Gastrocnemius medialis (tissue), 4 donors: ENCODE measurements at regions not wholly inside any gene's neighbourhood (a gene's known extent, or its start where the extent isn't known, plus 50 kb on each side); places are given as distances from the start of the nearest gene placed in this dataset.

Source experiments
- ATAC-seq, 2 donors: fragments of 150-250 bp; one replicate each; pipeline ENCODE4 v1.9.1; 2016
- DNase-seq, 2 donors: peaks; one replicate each; pipeline ENCODE4 v3.0.0-alpha.2; 2019
- H3K27ac ChIP-seq, 4 donors: fragments of 200-600 bp; sonication (generic); 1 replicate in 1 of 4; 2 replicates in 3 of 4; pipeline ENCODE4 v1.5.1; 2016 to 2018; ENCODE audit warnings: mild to moderate bottlenecking in 2 of 4, moderate library complexity in 1 of 4
- H3K27me3 ChIP-seq, 3 donors: fragments of 200-600 bp; sonication (generic) in 2 of 3; 1 replicate in 1 of 3; 2 replicates in 2 of 3; pipeline versions ENCODE4 v1.5.1 to v1.6.0; 2016 to 2019; ENCODE audit warnings: mild to moderate bottlenecking in 1 of 3, moderate library complexity in 1 of 3
- H3K36me3 ChIP-seq, 2 donors: fragments of 200-600 bp; sonication (generic) in 1 of 2; one replicate each; pipeline ENCODE4 v1.5.1; 2017 to 2018
- H3K4me1 ChIP-seq, 2 donors: fragments of 200-600 bp; sonication (generic) in 1 of 2; one replicate each; pipeline ENCODE4 v1.5.1; 2016 to 2017; ENCODE audit warnings: mild to moderate bottlenecking in 2 of 2
- H3K4me3 ChIP-seq, 4 donors: fragments of 200-600 bp; sonication (generic) in 3 of 4; 1 replicate in 1 of 4; 2 replicates in 3 of 4; pipeline ENCODE4 v1.5.1; 2016 to 2019; ENCODE audit warnings: mild to moderate bottlenecking in 2 of 4
- H3K9me3 ChIP-seq, 3 donors: fragments of 200-600 bp; sonication (generic) in 2 of 3; 1 replicate in 1 of 3; 2 replicates in 2 of 3; pipeline ENCODE4 v1.5.1; 2016 to 2019
- CTCF ChIP-seq, 5 experiments: fragments of 450-650 bp in 3 of 5; fragments of 200-600 bp in 2 of 5; sonication (generic) in 2 of 5; IDR thresholded peaks in 4 of 5; conservative IDR thresholded peaks in 1 of 5; 1 replicate in 4 of 5; 2 replicates in 1 of 5; pipeline ENCODE4 v1.5.1; 2016 to 2019; ENCODE audit warnings: antibody characterized with exemption in 5 of 5, mild to moderate bottlenecking in 3 of 5, moderate library complexity in 3 of 5
- POLR2A ChIP-seq, 2 donors: fragments of 450-650 bp; IDR thresholded peaks; one replicate each; pipeline ENCODE4 v1.6.1; 2017; ENCODE audit warnings: antibody characterized with exemption in 2 of 2, mild to moderate bottlenecking in 2 of 2, moderate library complexity in 2 of 2
- in situ Hi-C, 4 donors: fragments of 200-750 bp; cut with MboI; loops; one replicate each; pipeline versions ENCODE4 v1.15.0 to v1.8.0; 2017; ENCODE audit warnings: low sequenced_read_pairs in 4 of 4
- intact Hi-C: fragments of 100-400 bp; cut with DNase I; formaldehyde crosslinking; loops from one replicate; pipeline ENCODE4 v1.15.1; 2023; ENCODE audit warnings: low total_unique reads

GRCh38 chr6:26285143-26286134 lies 79.6 kb upstream of the BTN3A2 start:
- Histone ChIP-seq H3K4me3 (peak overlapping the region; percentile 50 to 84 (median 73)), H3K36me3 (peaks cover 0 to 6% of the 10 kb centered on the region in 2 donors), H3K27me3 (no peaks in the 10 kb centered on the region), H3K4me1 (peaks cover 17 to 28% of the 10 kb centered on the region in 2 donors), H3K9me3 (no peaks in the 10 kb centered on the region), H3K27ac (peak overlapping the region; percentile 91 to 92 (median 92))
- intact Hi-C loops (loop anchor here (1.0 to 10.0 kb wide), 9 partner anchors 27 to 1193 kb away; a partner anchor contains a TSS), in situ Hi-C loops (loop anchor here in 1 of 4 donors (25.0 kb wide), 2 partner anchors 248 to 852 kb away; a partner anchor contains a TSS)
- ATAC-seq, result peak; percentile 91 to 92
- TF ChIP-seq POLR2A (IDR thresholded peaks at IDR 0.05) (peak; percentile 66 to 72), CTCF (IDR thresholded peaks at IDR 0.05 in 4 of 5, conservative IDR thresholded peaks at IDR 0.05 in 1 of 5) (no peak)
- DNase-seq, result peak; percentile 96

GRCh38 chr6:26286168-26286877 lies 78.7 kb upstream of the BTN3A2 start:
- no peaks in the 10 kb centered on the region for H3K27me3 ChIP-seq
- H3K27ac ChIP-seq, result peak overlapping the region; percentile 91 to 92 (median 92)
- no peaks in the 10 kb centered on the region for H3K9me3 ChIP-seq
- intact Hi-C loops, result loop anchor here (1.0 to 10.0 kb wide), 4 partner anchors 26 to 262 kb away; a partner anchor contains a TSS
- H3K36me3 ChIP-seq, result no peaks in the 10 kb centered on the region
- DNase-seq (peak; percentile 42 to 62), ATAC-seq (peak; percentile 59 to 63)
- TF ChIP-seq CTCF (IDR thresholded peaks at IDR 0.05 in 4 of 5, conservative IDR thresholded peaks at IDR 0.05 in 1 of 5), result no peak
- no peak for TF ChIP-seq POLR2A (IDR thresholded peaks at IDR 0.05)
- peaks cover 17 to 28% of the 10 kb centered on the region in 2 donors for H3K4me1 ChIP-seq
- in situ Hi-C loops, result loop anchor here in 1 of 4 donors (25.0 kb wide), 2 partner anchors 249 to 851 kb away; a partner anchor contains a TSS
- peak overlapping the region; percentile 50 to 84 (median 73) for H3K4me3 ChIP-seq

GRCh38 chr6:26288155-26288554 lies 76.8 kb upstream of the BTN3A2 start:
- no peaks in the 10 kb centered on the region for H3K36me3 ChIP-seq
- ATAC-seq, result no peak
- TF ChIP-seq CTCF (IDR thresholded peaks at IDR 0.05 in 4 of 5, conservative IDR thresholded peaks at IDR 0.05 in 1 of 5) (no peak), POLR2A (IDR thresholded peaks at IDR 0.05) (no peak)
- H3K9me3 ChIP-seq, result no peaks in the 10 kb centered on the region
- H3K4me3 ChIP-seq, result no peak overlapping the region
- intact Hi-C loops, result loop anchor here (5.0 to 10.0 kb wide), 2 partner anchors 234 to 263 kb away; a partner anchor contains a TSS
- H3K4me1 ChIP-seq, result peaks cover 9 to 16% of the 10 kb centered on the region in 2 donors
- DNase-seq, result no peak
- in situ Hi-C loops, result loop anchor here in 1 of 4 donors (25.0 kb wide), 2 partner anchors 251 to 849 kb away; a partner anchor contains a TSS
- H3K27me3 ChIP-seq, result no peaks in the 10 kb centered on the region
- H3K27ac ChIP-seq, result peak overlapping the region in 1 of 4 donors; percentile 92

- TF ChIP-seq POLR2A (IDR thresholded peaks at IDR 0.05) (no peak), CTCF (IDR thresholded peaks at IDR 0.05 in 4 of 5, conservative IDR thresholded peaks at IDR 0.05 in 1 of 5) (no peak)
- Histone ChIP-seq H3K27me3 (no peaks in the 10 kb centered on the region), H3K4me1 (peaks cover 18 to 31% of the 10 kb centered on the region in 2 donors), H3K36me3 (no peaks in the 10 kb centered on the region), H3K9me3 (no peaks in the 10 kb centered on the region), H3K4me3 (no peak overlapping the region), H3K27ac (no peak overlapping the region)
- in situ Hi-C loops, result loop anchor here in 1 of 4 donors (25.0 kb wide), 2 partner anchors 254 to 846 kb away; a partner anchor contains a TSS
- no peak for ATAC-seq
- DNase-seq, result no peak
- intact Hi-C loops, result no loop called here
These were observed 74.1 kb upstream of the BTN3A2 start for GRCh38 chr6:26290941-26291340.
